ENCODE measurements at regions not wholly inside any gene's neighbourhood (a gene's known extent, or its start where the extent isn't known, plus 50 kb on each side); places are given as distances from the start of the nearest gene placed in this dataset.

GRCh38 chr17:71664861-71665260 is 456.0 kb upstream of the SOX9 start:
- TF ChIP-seq CTCF (conservative IDR thresholded peaks at IDR 0.05 in 1 of 2, IDR thresholded peaks at IDR 0.05 in 1 of 2; ENCODE audit: extremely low read depth in 1 of 2, insufficient read depth in 1 of 2, low read depth in 1 of 2, low read length in 2 of 2) = no peak
- TF ChIP-seq EZH2 (IDR thresholded peaks at IDR 0.05; ENCODE audit: borderline replicate concordance, low read length) = no peak

All from mammary epithelial cell (primary cell).